Nephron (organoid): ENCODE measurements at regions not wholly inside any gene's neighbourhood (a gene's known extent, or its start where the extent isn't known, plus 50 kb on each side); places are given as distances from the start of the nearest gene placed in this dataset.

Experiments
- H3K27ac Mint-ChIP-seq, 3 experiments: 2 replicates each; pipeline ENCODE4 v1.8.0; 2020; ENCODE audit warnings: mixed read lengths in 3 of 3, mild to moderate bottlenecking in 2 of 3, moderate library complexity in 1 of 3
- H3K27me3 Mint-ChIP-seq: 2 replicates; pipeline ENCODE4 v1.8.0; 2021; ENCODE audit warnings: low read depth, mild to moderate bottlenecking, moderate library complexity, mixed read lengths
- H3K36me3 Mint-ChIP-seq: 2 replicates; pipeline ENCODE4 v1.8.0; 2020; ENCODE audit warnings: low read depth, mixed read lengths
- H3K4me1 Mint-ChIP-seq: 2 replicates; pipeline ENCODE4 v1.8.0; 2020; ENCODE audit warnings: mixed read lengths
- H3K4me3 Mint-ChIP-seq, 3 experiments: 2 replicates each; pipeline ENCODE4 v1.8.0; 2020; ENCODE audit warnings: mild to moderate bottlenecking in 3 of 3, mixed read lengths in 3 of 3, moderate library complexity in 2 of 3
- H3K9me3 Mint-ChIP-seq: 2 replicates; pipeline ENCODE4 v1.8.0; 2020; ENCODE audit warnings: mixed read lengths
- TF ChIP-seq, protein P1 (sequence below), 3 experiments: fragments of 200-600 bp; sonication (generic); IDR thresholded peaks; one replicate each; pipeline ENCODE4 v1.5.0; 2021; ENCODE audit warnings: antibody characterized with exemption in 3 of 3; ENCODE audit not compliant: unreplicated experiment in 3 of 3

DNA sequence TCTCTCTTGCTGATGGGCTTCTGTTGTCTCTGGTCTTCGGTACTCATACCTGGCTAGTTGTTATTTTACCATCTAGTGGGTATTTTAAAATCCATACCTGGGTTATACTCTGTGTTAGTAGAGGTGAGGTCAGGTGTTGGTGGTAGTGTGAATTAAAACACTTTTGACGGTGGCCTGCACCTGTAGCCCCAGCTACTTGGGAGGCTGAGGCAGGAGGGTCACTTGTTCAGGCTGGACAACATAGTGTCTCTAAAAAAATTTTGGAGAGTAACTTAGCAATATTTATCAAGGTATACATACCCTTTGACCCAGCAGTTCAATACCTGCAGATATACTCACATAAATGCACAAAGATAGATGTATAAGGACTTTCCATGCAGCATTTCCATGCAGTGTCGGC is 55.4 kb downstream of the GSX1 start:
- no peaks in the 10 kb centered on the region for H3K36me3 Mint-ChIP-seq
- no peaks in the 10 kb centered on the region for H3K4me1 Mint-ChIP-seq
- TF ChIP-seq, protein P1, sequence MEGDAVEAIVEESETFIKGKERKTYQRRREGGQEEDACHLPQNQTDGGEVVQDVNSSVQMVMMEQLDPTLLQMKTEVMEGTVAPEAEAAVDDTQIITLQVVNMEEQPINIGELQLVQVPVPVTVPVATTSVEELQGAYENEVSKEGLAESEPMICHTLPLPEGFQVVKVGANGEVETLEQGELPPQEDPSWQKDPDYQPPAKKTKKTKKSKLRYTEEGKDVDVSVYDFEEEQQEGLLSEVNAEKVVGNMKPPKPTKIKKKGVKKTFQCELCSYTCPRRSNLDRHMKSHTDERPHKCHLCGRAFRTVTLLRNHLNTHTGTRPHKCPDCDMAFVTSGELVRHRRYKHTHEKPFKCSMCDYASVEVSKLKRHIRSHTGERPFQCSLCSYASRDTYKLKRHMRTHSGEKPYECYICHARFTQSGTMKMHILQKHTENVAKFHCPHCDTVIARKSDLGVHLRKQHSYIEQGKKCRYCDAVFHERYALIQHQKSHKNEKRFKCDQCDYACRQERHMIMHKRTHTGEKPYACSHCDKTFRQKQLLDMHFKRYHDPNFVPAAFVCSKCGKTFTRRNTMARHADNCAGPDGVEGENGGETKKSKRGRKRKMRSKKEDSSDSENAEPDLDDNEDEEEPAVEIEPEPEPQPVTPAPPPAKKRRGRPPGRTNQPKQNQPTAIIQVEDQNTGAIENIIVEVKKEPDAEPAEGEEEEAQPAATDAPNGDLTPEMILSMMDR (IDR thresholded peaks at IDR 0.05; ENCODE audit: unreplicated experiment in 3 of 3): no peak
- no peak overlapping the region for H3K4me3 Mint-ChIP-seq
- no peak overlapping the region for H3K27ac Mint-ChIP-seq
- H3K9me3 Mint-ChIP-seq: peaks cover 12% of the 10 kb centered on the region
- H3K27me3 Mint-ChIP-seq: peaks cover 55% of the 10 kb centered on the region

DNA sequence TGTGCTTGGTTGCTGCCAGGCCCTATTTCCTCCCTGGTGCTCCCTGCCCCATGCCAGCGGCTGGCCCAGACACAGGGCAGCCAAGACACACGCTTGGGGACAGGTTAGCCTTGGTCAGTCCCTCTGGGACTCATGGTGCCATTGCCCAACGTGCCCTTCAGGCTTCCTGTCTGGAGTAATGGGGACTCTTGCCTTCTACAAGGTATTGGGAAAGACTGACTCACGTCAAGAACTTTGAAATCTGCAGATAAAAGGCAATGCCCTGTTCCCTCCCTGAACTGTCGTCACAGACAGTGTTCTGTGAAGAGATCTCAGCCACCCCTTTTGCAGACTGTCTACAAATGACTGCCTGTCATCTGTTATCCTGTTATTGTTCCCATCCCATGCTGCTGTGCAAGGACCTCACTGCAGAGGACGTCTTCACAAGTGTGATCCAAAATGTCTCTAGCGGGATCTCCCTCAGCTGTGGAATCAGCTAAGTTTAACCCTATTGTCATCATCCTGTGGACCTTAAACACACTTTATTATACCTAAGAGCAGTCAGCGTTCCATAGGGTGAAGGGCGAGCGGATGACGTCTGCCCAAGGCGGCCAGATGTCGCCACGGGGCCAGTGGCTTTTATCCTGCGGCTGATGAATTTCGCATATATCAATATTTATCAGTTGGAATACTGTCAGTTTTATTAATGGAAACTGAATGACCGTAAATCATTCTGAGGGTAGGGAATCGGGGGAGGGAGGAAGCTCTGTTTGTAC is 59.0 kb downstream of the GSX1 start:
- H3K36me3 Mint-ChIP-seq: no peaks in the 10 kb centered on the region
- H3K9me3 Mint-ChIP-seq: no peaks in the 10 kb centered on the region
- no peak overlapping the region for H3K27ac Mint-ChIP-seq
- H3K27me3 Mint-ChIP-seq: peaks cover 65% of the 10 kb centered on the region
- H3K4me1 Mint-ChIP-seq: no peaks in the 10 kb centered on the region
- TF ChIP-seq, protein P1 (IDR thresholded peaks at IDR 0.05; ENCODE audit: unreplicated experiment in 3 of 3): no peak
- H3K4me3 Mint-ChIP-seq: no peak overlapping the region

DNA sequence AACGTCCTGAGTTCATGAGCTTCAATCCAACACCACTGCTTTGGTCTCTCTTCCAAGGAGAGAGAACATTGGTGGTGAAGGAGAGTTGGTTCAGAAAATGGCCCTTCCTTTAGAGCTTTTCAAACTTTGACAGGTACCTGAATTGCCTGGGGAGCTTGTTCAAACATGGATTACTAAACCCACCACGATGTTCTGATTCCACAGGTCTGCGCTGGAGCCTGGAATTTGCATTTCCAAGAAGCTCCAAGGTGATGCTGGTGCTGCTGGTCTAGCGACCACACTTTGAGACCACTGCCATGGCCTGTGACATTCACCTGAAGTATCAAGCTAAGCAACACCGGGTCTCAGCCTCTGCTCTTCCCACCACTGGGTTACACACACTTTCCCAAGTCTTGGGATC is 60.2 kb downstream of the GSX1 start:
- Mint-ChIP-seq H3K4me3 (no peak overlapping the region), H3K36me3 (no peaks in the 10 kb centered on the region), H3K9me3 (no peaks in the 10 kb centered on the region), H3K4me1 (no peaks in the 10 kb centered on the region), H3K27ac (no peak overlapping the region), H3K27me3 (peaks cover 60% of the 10 kb centered on the region)
- TF ChIP-seq, protein P1 (IDR thresholded peaks at IDR 0.05; ENCODE audit: unreplicated experiment in 3 of 3): no peak

DNA sequence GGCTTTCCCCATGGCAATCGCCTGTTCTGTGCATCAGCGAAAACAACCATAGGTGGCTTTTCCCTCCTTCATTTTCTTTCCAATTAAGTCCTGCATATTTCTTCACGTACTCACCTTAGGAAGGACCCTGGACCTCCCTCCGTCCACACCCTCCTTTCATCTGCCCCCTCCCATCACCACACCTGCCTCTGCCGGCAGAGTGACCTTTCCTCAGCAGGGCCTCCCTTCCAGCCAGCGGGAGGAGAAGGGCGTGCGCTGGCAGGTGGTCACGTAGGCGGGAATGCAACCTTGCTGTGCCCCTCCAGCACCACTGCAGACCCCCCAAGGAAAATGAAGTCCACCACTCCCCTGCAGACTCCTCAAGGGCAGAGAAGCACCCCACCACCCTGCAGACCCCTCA is 61.1 kb downstream of the GSX1 start:
- Mint-ChIP-seq H3K9me3 (no peaks in the 10 kb centered on the region), H3K36me3 (no peaks in the 10 kb centered on the region), H3K4me3 (no peak overlapping the region)

DNA sequence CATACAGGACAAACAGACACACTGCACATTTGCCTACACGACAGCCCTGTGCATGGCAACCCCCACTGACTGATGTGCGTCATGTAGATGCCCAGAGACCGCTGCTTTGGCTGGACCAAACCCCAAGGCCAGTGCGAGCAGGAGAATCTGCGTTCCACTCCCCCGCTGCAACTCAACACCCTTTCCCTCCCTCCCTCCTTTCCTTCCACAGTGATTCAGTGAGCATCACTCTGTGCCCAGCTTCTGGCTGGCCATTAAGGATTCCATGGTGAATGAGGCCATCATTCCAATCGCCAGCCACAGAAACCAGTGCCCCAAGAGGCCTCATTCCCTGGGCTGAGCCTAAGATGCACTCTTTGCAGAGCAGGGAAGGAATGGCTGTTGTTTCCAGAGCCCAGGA is 61.6 kb downstream of the GSX1 start:
- Mint-ChIP-seq H3K4me1 (no peaks in the 10 kb centered on the region), H3K27ac (no peak overlapping the region), H3K9me3 (no peaks in the 10 kb centered on the region)

More for the DNA sequence above, 61.1 kb downstream of the GSX1 start:
- TF ChIP-seq, protein P1 (IDR thresholded peaks at IDR 0.05; ENCODE audit: unreplicated experiment in 3 of 3): no peak
- Mint-ChIP-seq H3K27me3 (peaks cover 60% of the 10 kb centered on the region), H3K4me1 (no peaks in the 10 kb centered on the region), H3K27ac (no peak overlapping the region)

More for the DNA sequence above, 61.6 kb downstream of the GSX1 start:
- TF ChIP-seq, protein P1 (IDR thresholded peaks at IDR 0.05; ENCODE audit: unreplicated experiment in 3 of 3): no peak
- Mint-ChIP-seq H3K4me3 (no peak overlapping the region), H3K36me3 (no peaks in the 10 kb centered on the region), H3K27me3 (peaks cover 60% of the 10 kb centered on the region)
